MM.1S (cell line): ENCODE measurements at regions not wholly inside any gene's neighbourhood (a gene's known extent, or its start where the extent isn't known, plus 50 kb on each side); places are given as distances from the start of the nearest gene placed in this dataset.

Source experiments
- DNase-seq: peaks from one replicate; pipeline ENCODE4 v3.0.0-alpha.2; 2015
- H2AFZ ChIP-seq: fragments of 300-600 bp; sonication (generic); 2 replicates; pipeline ENCODE4 v1.6.0; 2016; ENCODE audit warnings: antibody characterized with exemption, low read length
- H3F3A ChIP-seq: fragments of 300-600 bp; sonication (generic); 2 replicates; pipeline ENCODE4 v1.6.1; 2016; ENCODE audit warnings: mild to moderate bottlenecking, antibody characterized with exemption, low read length, moderate library complexity, mixed read lengths; ENCODE audit not compliant: insufficient read depth
- H3K27ac ChIP-seq: fragments of 300-600 bp; sonication (generic); 2 replicates; pipeline ENCODE4 v1.5.1; 2016; ENCODE audit warnings: mild to moderate bottlenecking, low read length
- H3K27me3 ChIP-seq: fragments of 300-600 bp; sonication (generic); replicated peaks from 2 replicates; pipeline ENCODE4 v1.6.0; 2016; ENCODE audit warnings: low read length; ENCODE audit not compliant: insufficient read depth
- H3K36me3 ChIP-seq: fragments of 300-600 bp; sonication (generic); replicated peaks from 2 replicates; pipeline ENCODE4 v1.6.1; 2016; ENCODE audit warnings: mild to moderate bottlenecking, low read length, mixed read lengths; ENCODE audit not compliant: insufficient read depth
- H3K4me1 ChIP-seq: fragments of 300-600 bp; sonication (generic); 2 replicates; pipeline ENCODE4 v1.6.1; 2016; ENCODE audit warnings: low read length, mixed read lengths
- H3K4me2 ChIP-seq: fragments of 300-600 bp; sonication (generic); 2 replicates; pipeline ENCODE4 v1.6.0; 2016; ENCODE audit warnings: low read depth, low read length
- H3K4me3 ChIP-seq: fragments of 300-600 bp; sonication (generic); 2 replicates; pipeline ENCODE4 v1.5.1; 2016; ENCODE audit warnings: low read length, mixed read lengths
- H3K79me2 ChIP-seq: fragments of 300-600 bp; sonication (generic); 2 replicates; pipeline ENCODE4 v1.6.1; 2016; ENCODE audit warnings: mixed run types, low read length, mixed read lengths
- H3K9ac ChIP-seq: fragments of 300-600 bp; sonication (generic); 2 replicates; pipeline ENCODE4 v1.6.1; 2016; ENCODE audit warnings: low read length, mixed read lengths
- H3K9me2 ChIP-seq: fragments of 300-600 bp; sonication (generic); replicated peaks from 2 replicates; pipeline ENCODE4 v1.6.1; 2016; ENCODE audit warnings: mild to moderate bottlenecking, low read length, mixed read lengths; ENCODE audit not compliant: insufficient read depth
- H3K9me3 ChIP-seq: fragments of 300-600 bp; sonication (generic); replicated peaks from 2 replicates; pipeline ENCODE4 v1.6.1; 2016; ENCODE audit warnings: mild to moderate bottlenecking, low read length, mixed read lengths; ENCODE audit not compliant: insufficient read depth
- H4K20me1 ChIP-seq: fragments of 300-600 bp; sonication (generic); 2 replicates; pipeline ENCODE4 v1.6.1; 2016; ENCODE audit warnings: mild to moderate bottlenecking, low read length, moderate library complexity, mixed read lengths; ENCODE audit not compliant: insufficient read depth
- CTCF ChIP-seq: fragments of 300-600 bp; sonication (generic); IDR thresholded peaks from 2 replicates; pipeline ENCODE4 v1.5.1; 2016; ENCODE audit warnings: antibody characterized with exemption, low read length, mixed read lengths
- EZH2 ChIP-seq: fragments of 300-600 bp; sonication (generic); optimal IDR thresholded peaks from 2 replicates; pipeline ENCODE3; 2017; ENCODE audit warnings: low read depth, mild to moderate bottlenecking, antibody characterized with exemption, low read length, mixed read lengths
- EZH2phosphoT487 ChIP-seq: fragments of 300-600 bp; sonication (generic); IDR thresholded peaks from 2 replicates; pipeline ENCODE4 v1.6.1; 2018; ENCODE audit warnings: antibody characterized with exemption, low read length

GRCh38 chr11:19639603-19640105 lies 73.0 kb upstream of the NAV2 start:
- H3K4me1 ChIP-seq, result no peaks in the 10 kb centered on the region
- DNase-seq, result no peak
- H3K9me2 ChIP-seq, result no peaks in the 10 kb centered on the region
- no peak overlapping the region for H3K4me2 ChIP-seq
- H4K20me1 ChIP-seq, result no peaks in the 10 kb centered on the region
- no peaks in the 10 kb centered on the region for H3K36me3 ChIP-seq
- H2AFZ ChIP-seq, result no peak overlapping the region
- no peak for TF ChIP-seq CTCF
- TF ChIP-seq EZH2phosphoT487, result no peak
- no peak for TF ChIP-seq EZH2
- no peaks in the 10 kb centered on the region for H3K79me2 ChIP-seq
- H3K9ac ChIP-seq, result no peak overlapping the region
- H3K9me3 ChIP-seq, result no peaks in the 10 kb centered on the region
- no peaks in the 10 kb centered on the region for H3F3A ChIP-seq
- no peaks in the 10 kb centered on the region for H3K27me3 ChIP-seq
- H3K27ac ChIP-seq, result no peak overlapping the region
- no peak overlapping the region for H3K4me3 ChIP-seq

DNA sequence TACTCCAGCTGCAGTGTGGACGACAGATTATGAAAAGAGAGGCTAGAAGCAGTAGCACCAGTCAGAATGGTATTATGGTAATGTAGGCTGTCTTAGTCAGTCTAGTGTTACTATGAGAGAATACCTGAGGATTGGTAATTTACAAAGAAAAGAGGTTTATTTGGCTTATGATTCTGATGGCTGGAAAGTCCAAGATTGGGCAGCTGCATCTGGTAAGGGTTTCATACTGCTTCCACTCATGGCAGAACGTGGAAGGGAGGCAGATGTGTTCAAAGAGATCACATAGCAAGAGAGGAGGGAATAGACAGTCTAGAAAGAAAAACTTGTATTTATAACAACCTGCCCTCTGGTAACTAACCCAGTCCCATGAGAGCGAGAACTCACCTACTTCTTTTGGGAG lies 77.3 kb upstream of the NAV2 start:
- Histone ChIP-seq H2AFZ (no peak overlapping the region), H3K27ac (no peak overlapping the region), H3K4me3 (no peak overlapping the region), H3K36me3 (no peaks in the 10 kb centered on the region), H3K9me3 (no peaks in the 10 kb centered on the region), H3K4me2 (no peak overlapping the region), H3K27me3 (no peaks in the 10 kb centered on the region), H3K9me2 (no peaks in the 10 kb centered on the region), H3K79me2 (no peaks in the 10 kb centered on the region), H3K9ac (no peak overlapping the region), H4K20me1 (no peaks in the 10 kb centered on the region), H3K4me1 (no peaks in the 10 kb centered on the region), H3F3A (no peaks in the 10 kb centered on the region)
- DNase-seq, result no peak
- TF ChIP-seq EZH2phosphoT487, result no peak
- TF ChIP-seq CTCF, result no peak
- TF ChIP-seq EZH2, result no peak

DNA sequence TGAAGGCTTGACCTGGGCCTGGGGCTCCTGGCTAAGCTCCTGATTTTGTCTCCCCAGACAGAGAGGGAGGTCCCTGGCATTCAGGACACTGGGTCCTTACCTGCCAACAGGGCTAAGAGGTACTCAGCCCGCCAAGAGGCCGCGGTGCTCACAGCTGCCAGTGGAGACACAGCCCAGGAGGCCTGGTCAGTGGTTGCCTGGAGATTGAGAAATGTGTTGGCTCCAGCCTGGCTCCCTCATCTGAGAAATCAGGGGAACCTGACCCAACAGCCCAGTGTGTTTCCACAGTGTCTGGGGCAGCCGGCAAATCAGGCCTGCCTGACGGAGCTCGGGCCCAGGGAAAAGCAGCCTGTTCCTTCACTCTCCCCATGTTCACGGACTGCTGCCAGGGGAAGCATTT lies 79.4 kb upstream of the NAV2 start:
- TF ChIP-seq CTCF, result no peak
- TF ChIP-seq EZH2phosphoT487, result no peak
- no peak for TF ChIP-seq EZH2
- no peak overlapping the region for H3K27ac ChIP-seq

More for the DNA sequence above, 79.4 kb upstream of the NAV2 start:
- Histone ChIP-seq H3K36me3 (no peaks in the 10 kb centered on the region), H3K4me1 (no peaks in the 10 kb centered on the region), H2AFZ (no peak overlapping the region), H4K20me1 (no peaks in the 10 kb centered on the region), H3K9ac (no peak overlapping the region), H3K4me3 (no peak overlapping the region), H3F3A (no peaks in the 10 kb centered on the region), H3K9me3 (no peaks in the 10 kb centered on the region), H3K9me2 (no peaks in the 10 kb centered on the region), H3K27me3 (no peaks in the 10 kb centered on the region), H3K79me2 (no peaks in the 10 kb centered on the region), H3K4me2 (no peak overlapping the region)
- DNase-seq, result no peak
